H9 (cell line): ENCODE measurements at regions not wholly inside any gene's neighbourhood (a gene's known extent, or its start where the extent isn't known, plus 50 kb on each side); places are given as distances from the start of the nearest gene placed in this dataset.

Experiments used
- DNase-seq: peaks from one replicate; pipeline ENCODE4 v3.0.0-alpha.2; 2017
- H2AFZ ChIP-seq: one replicate; pipeline ENCODE4 v1.6.1; 2013; ENCODE audit warnings: mild to moderate bottlenecking, low read length, control low read depth, moderate library complexity
- H2AK5ac ChIP-seq: 2 replicates; pipeline ENCODE4 v1.6.1; 2013; ENCODE audit warnings: low read length, control low read depth, mixed read lengths; ENCODE audit not compliant: insufficient read length
- H2BK120ac ChIP-seq: one replicate; pipeline ENCODE4 v1.6.1; 2013; ENCODE audit warnings: low read depth, mild to moderate bottlenecking, low read length, control low read depth, inconsistent platforms; ENCODE audit not compliant: poor library complexity, severe bottlenecking
- H2BK12ac ChIP-seq: 2 replicates; pipeline ENCODE4 v1.6.1; 2013; ENCODE audit warnings: low read length, control low read depth, mixed read lengths, low read depth; ENCODE audit not compliant: insufficient read length
- H2BK15ac ChIP-seq: 2 replicates; pipeline ENCODE4 v1.6.1; 2013; ENCODE audit warnings: low read depth, low read length, control low read depth
- H2BK20ac ChIP-seq: one replicate; pipeline ENCODE4 v1.6.1; 2013; ENCODE audit warnings: low read depth, mild to moderate bottlenecking, low read length, control low read depth, inconsistent platforms; ENCODE audit not compliant: poor library complexity, severe bottlenecking
- H2BK5ac ChIP-seq: 2 replicates; pipeline ENCODE4 v1.6.1; 2013; ENCODE audit warnings: low read length, control low read depth, mixed read lengths; ENCODE audit not compliant: insufficient read length
- H3K14ac ChIP-seq: 2 replicates; pipeline ENCODE4 v1.6.1; 2013; ENCODE audit warnings: low read length, control low read depth; ENCODE audit not compliant: insufficient read depth
- H3K18ac ChIP-seq: 2 replicates; pipeline ENCODE4 v1.6.1; 2013; ENCODE audit warnings: low read depth, mild to moderate bottlenecking, mixed read lengths, low read length, control low read depth; ENCODE audit not compliant: insufficient read length
- H3K23ac ChIP-seq: 2 replicates; pipeline ENCODE4 v1.6.1; 2013; ENCODE audit warnings: low read length, control low read depth, mixed read lengths, low read depth; ENCODE audit not compliant: insufficient read length
- H3K23me2 ChIP-seq: 2 replicates; pipeline ENCODE4 v1.6.1; 2013; ENCODE audit warnings: low read depth, mild to moderate bottlenecking, mixed read lengths, low read length, control low read depth; ENCODE audit not compliant: insufficient read length, poor library complexity, severe bottlenecking
- H3K27ac ChIP-seq: 2 replicates; pipeline ENCODE4 v1.5.1; 2013; ENCODE audit warnings: low read length, control low read depth, mixed read lengths, low read depth; ENCODE audit not compliant: insufficient read length
- H3K27me3 ChIP-seq: 2 replicates; pipeline ENCODE4 v1.6.1; 2013; ENCODE audit warnings: low read length, control low read depth, inconsistent platforms; ENCODE audit not compliant: insufficient read depth
- H3K4ac ChIP-seq: 2 replicates; pipeline ENCODE4 v1.6.1; 2013; ENCODE audit warnings: low read depth, mild to moderate bottlenecking, control low read depth, inconsistent platforms, low read length, moderate library complexity
- H3K4me1 ChIP-seq: 2 replicates; pipeline ENCODE4 v1.6.1; 2013; ENCODE audit warnings: low read length, control low read depth, inconsistent platforms; ENCODE audit not compliant: insufficient read depth
- H3K4me2 ChIP-seq: 2 replicates; pipeline ENCODE4 v1.6.1; 2013; ENCODE audit warnings: low read length, control low read depth, mixed read lengths; ENCODE audit not compliant: insufficient read length, insufficient read depth
- H3K56ac ChIP-seq: 2 replicates; pipeline ENCODE4 v1.6.1; 2013; ENCODE audit warnings: low read depth, mild to moderate bottlenecking, mixed read lengths, low read length, control low read depth; ENCODE audit not compliant: insufficient read length
- H3K79me1 ChIP-seq: 2 replicates; pipeline ENCODE4 v1.6.1; 2013; ENCODE audit warnings: low read depth, mild to moderate bottlenecking, moderate library complexity, low read length, control low read depth, inconsistent platforms; ENCODE audit not compliant: insufficient read depth, poor library complexity, severe bottlenecking
- H3K79me2 ChIP-seq: 2 replicates; pipeline ENCODE4 v1.6.1; 2013; ENCODE audit warnings: low read length, control low read depth, inconsistent platforms; ENCODE audit not compliant: insufficient read depth
- H3K9ac ChIP-seq: 2 replicates; pipeline ENCODE4 v1.6.1; 2013; ENCODE audit warnings: low read length, control low read depth, mixed read lengths; ENCODE audit not compliant: insufficient read length; ENCODE audit errors: extremely low read depth
- H3K9me3 ChIP-seq: one replicate; pipeline ENCODE4 v1.6.1; 2013; ENCODE audit warnings: low read depth, low read length, inconsistent platforms; ENCODE audit not compliant: control insufficient read depth
- H3T11ph ChIP-seq: one replicate; pipeline ENCODE4 v1.6.1; 2013; ENCODE audit warnings: mild to moderate bottlenecking, low read length, control low read depth, inconsistent platforms
- H4K20me1 ChIP-seq: one replicate; pipeline ENCODE4 v1.6.1; 2013; ENCODE audit not compliant: control insufficient read depth, insufficient read length, insufficient read depth
- H4K5ac ChIP-seq: 2 replicates; pipeline ENCODE4 v1.6.1; 2013; ENCODE audit warnings: low read depth, mild to moderate bottlenecking, mixed read lengths, low read length, control low read depth; ENCODE audit not compliant: insufficient read length
- H4K8ac ChIP-seq: replicated peaks from 2 replicates; pipeline ENCODE4 v1.6.1; 2013; ENCODE audit warnings: low read length, control low read depth, mixed read lengths, low read depth; ENCODE audit not compliant: insufficient read length
- H4K91ac ChIP-seq: 2 replicates; pipeline ENCODE4 v1.6.1; 2013; ENCODE audit warnings: low read depth, mild to moderate bottlenecking, moderate library complexity, mixed read lengths, low read length, control low read depth; ENCODE audit not compliant: insufficient read length
- H3K27ac Mint-ChIP-seq, 3 experiments: 2 replicates in 2 of 3; 3 replicates in 1 of 3; pipeline ENCODE4 v1.8.0; 2020 to 2021; ENCODE audit warnings: mixed read lengths in 3 of 3, mild to moderate bottlenecking in 1 of 3, moderate library complexity in 1 of 3
- H3K27me3 Mint-ChIP-seq: 2 replicates; pipeline ENCODE4 v1.8.0; 2021; ENCODE audit warnings: low read depth, mild to moderate bottlenecking, moderate library complexity, mixed read lengths
- H3K36me3 Mint-ChIP-seq, 3 experiments: 2 replicates in 2 of 3; 3 replicates in 1 of 3; pipeline ENCODE4 v1.8.0; 2020 to 2021; ENCODE audit warnings: low read depth in 3 of 3, mixed read lengths in 3 of 3; ENCODE audit not compliant: insufficient read depth in 1 of 3
- H3K4me1 Mint-ChIP-seq, 2 experiments: 2 replicates each; pipeline ENCODE4 v1.8.0; 2020; ENCODE audit warnings: mixed read lengths in 2 of 2
- H3K4me3 Mint-ChIP-seq, 2 experiments: 2 replicates in 1 of 2; 3 replicates in 1 of 2; pipeline ENCODE4 v1.8.0; 2020 to 2021; ENCODE audit warnings: mild to moderate bottlenecking in 2 of 2, mixed read lengths in 2 of 2, moderate library complexity in 1 of 2
- H3K9me3 Mint-ChIP-seq, 2 experiments: 2 replicates in 1 of 2; 3 replicates in 1 of 2; pipeline ENCODE4 v1.8.0; 2020; ENCODE audit warnings: mild to moderate bottlenecking in 2 of 2, mixed read lengths in 2 of 2, moderate library complexity in 1 of 2
- WGBS: extraction: QIAGEN DNeasy Blood & Tissue Kit; methylation state at CpG from one replicate; pipeline ENCODE4 v1.1.7; 2013; ENCODE audit warnings: missing lambda C conversion rate, low lambda C conversion rate, mixed read lengths; ENCODE audit not compliant: insufficient read length; ENCODE audit errors: extremely low coverage; 5-methylcytosine and 5-hydroxymethylcytosine counted together
- TF ChIP-seq, protein P1 (sequence below): fragments of 200-600 bp; sonication (generic); conservative IDR thresholded peaks from 3 replicates; pipeline ENCODE4 v1.8.0; 2021; ENCODE audit warnings: antibody characterized with exemption, mild to moderate bottlenecking

DNA sequence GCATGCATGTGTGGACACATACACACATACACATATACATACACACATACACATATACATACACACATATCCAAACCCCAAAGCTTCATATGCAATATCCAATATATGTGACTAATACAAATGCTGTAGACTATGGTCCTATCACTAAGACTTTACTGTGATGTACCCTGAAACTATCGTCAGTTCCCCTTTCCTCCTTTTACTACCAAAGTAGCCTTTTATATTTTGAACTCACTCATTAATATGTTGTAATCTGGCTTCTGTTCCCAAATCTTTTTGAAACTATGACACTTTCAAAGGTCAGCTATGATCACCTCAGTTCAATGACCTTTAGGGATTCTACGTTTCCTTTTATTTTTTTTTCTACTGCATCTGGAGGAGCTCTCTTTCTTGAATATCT is 64.8 kb upstream of the TFEC start:
- H4K5ac ChIP-seq = no peak overlapping the region
- H4K20me1 ChIP-seq = no peaks in the 10 kb centered on the region
- Mint-ChIP-seq H3K4me3 (no peak overlapping the region), H3K9me3 (no peaks in the 10 kb centered on the region), H3K4me1 (peaks cover 0 to 2% of the 10 kb centered on the region in 2 experiments; a peak in 2 of 4 replicates), H3K27ac (no peak overlapping the region), H3K36me3 (no peaks in the 10 kb centered on the region; a peak in 1 of 7 replicates), H3K27me3 (no peaks in the 10 kb centered on the region)
- H2BK15ac ChIP-seq = no peak overlapping the region
- no peak overlapping the region for H2BK5ac ChIP-seq
- no peak overlapping the region for H3K56ac ChIP-seq
- no peak overlapping the region for H3K18ac ChIP-seq
- H3K79me2 ChIP-seq = no peaks in the 10 kb centered on the region
- no peak overlapping the region for H3K14ac ChIP-seq
- no peaks in the 10 kb centered on the region for H3K79me1 ChIP-seq
- no peak overlapping the region for H3T11ph ChIP-seq
- TF ChIP-seq, protein P1, sequence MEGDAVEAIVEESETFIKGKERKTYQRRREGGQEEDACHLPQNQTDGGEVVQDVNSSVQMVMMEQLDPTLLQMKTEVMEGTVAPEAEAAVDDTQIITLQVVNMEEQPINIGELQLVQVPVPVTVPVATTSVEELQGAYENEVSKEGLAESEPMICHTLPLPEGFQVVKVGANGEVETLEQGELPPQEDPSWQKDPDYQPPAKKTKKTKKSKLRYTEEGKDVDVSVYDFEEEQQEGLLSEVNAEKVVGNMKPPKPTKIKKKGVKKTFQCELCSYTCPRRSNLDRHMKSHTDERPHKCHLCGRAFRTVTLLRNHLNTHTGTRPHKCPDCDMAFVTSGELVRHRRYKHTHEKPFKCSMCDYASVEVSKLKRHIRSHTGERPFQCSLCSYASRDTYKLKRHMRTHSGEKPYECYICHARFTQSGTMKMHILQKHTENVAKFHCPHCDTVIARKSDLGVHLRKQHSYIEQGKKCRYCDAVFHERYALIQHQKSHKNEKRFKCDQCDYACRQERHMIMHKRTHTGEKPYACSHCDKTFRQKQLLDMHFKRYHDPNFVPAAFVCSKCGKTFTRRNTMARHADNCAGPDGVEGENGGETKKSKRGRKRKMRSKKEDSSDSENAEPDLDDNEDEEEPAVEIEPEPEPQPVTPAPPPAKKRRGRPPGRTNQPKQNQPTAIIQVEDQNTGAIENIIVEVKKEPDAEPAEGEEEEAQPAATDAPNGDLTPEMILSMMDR = no peak
- H3K27me3 ChIP-seq = no peaks in the 10 kb centered on the region
- H4K91ac ChIP-seq = no peak overlapping the region
- H3K4me2 ChIP-seq = no peak overlapping the region
- no peak overlapping the region for H2BK12ac ChIP-seq
- no peak overlapping the region for H3K23ac ChIP-seq
- H4K8ac ChIP-seq = no peak overlapping the region
- H3K27ac ChIP-seq = no peak overlapping the region
- no peak overlapping the region for H3K4ac ChIP-seq
- H3K23me2 ChIP-seq = no peaks in the 10 kb centered on the region
- no peak overlapping the region for H2BK20ac ChIP-seq
- no CpG with 5 or more reads among the region's 2 CpGs for WGBS
- no peak overlapping the region for H2AK5ac ChIP-seq
- H2AFZ ChIP-seq = no peak overlapping the region
- no peak overlapping the region for H2BK120ac ChIP-seq
- H3K9ac ChIP-seq = no peak overlapping the region
- no peaks in the 10 kb centered on the region for H3K9me3 ChIP-seq
- DNase-seq = no peak
- no peaks in the 10 kb centered on the region for H3K4me1 ChIP-seq
